Inflammatory macrophage treated with lipopolysaccharide for 1 hour (primary cell): ENCODE measurements at regions not wholly inside any gene's neighbourhood (a gene's known extent, or its start where the extent isn't known, plus 50 kb on each side); places are given as distances from the start of the nearest gene placed in this dataset.
"Not testable (repeated sequence)": the region's sequence is repeated elsewhere in the genome, so short reads cannot be mapped to it uniquely, and the experiment has no call there.

Source experiments
- DNase-seq, 2 donors: peaks; one replicate each; pipeline ENCODE4 v3.0.0-alpha.2; 2020 to 2022

DNA sequence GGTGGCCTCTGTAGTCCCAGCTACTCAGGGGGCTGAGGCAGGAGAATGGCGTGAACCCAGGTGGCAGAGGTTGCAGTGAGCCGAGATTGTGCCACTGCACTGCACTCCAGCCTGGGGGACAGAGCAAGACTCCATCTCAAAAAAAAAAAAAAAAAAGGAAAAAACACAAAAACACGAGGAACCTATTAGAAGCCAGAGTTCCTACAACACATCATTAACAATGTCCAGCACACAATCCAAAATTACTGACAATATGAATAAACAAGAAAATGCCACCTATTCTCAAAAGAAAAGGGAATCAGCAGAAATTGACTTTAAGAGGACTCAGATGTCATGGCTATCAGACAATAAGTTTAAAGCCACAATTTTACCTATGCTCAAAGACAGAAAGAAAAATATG, 57.3 kb upstream of the HS3ST3A1 start:
- DNase-seq, result not testable (repeated sequence)

DNA sequence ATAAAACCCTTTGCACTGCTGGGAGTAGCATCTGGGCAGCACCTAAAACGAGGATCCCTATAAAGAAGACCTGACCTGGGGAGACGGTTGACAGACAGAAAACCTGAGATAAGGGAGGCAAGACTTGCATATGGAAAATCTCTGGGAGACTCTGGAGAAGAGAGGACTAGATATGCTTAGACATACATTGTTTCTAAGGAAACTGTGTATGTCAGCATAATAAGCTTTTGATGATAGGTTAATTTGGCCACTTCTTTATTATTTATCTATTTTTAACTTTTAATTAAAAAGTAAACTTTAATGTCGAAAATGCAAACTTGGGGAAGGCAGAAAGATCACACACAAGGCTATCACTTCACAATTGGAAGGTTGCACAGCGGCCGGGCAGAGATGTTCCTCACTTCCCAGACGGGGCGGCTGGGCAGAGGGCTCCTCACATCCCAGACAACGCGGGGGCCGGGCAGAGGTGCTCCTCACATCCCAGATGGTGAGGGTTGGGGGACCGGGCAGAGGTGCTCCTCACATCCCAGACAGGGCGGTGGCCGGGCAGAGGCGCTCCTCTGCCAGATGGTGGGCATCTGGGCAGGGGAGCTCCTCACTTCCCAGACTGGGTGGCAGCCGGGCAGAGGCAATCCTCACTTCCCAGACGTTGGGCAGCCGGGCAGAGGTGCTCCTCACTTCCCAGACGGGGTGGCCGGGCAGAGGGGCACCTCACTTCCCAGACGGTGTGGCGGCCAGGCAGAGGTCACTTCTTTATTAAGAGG, 64.3 kb upstream of the HS3ST3A1 start:
- no peak for DNase-seq

DNA sequence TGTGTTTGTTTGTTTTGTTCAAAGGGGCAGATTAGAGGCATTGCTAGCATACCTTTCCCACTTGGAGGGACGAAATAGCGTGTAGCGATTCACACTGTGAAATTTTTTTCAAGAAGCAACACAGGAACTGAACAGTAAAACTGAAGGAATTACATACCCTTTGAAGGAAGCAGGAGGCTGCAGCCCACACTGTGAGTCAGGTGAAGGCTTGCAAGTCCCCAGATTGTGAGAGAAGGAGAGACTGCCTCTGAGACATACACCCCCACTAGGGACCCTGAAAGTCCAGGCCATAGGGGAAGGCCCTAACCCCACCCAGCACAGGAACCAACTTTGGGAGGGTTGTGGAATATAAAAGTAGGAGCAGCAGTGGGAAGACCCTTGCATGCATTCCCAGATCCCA, 69.6 kb upstream of the HS3ST3A1 start:
- no peak for DNase-seq

DNA sequence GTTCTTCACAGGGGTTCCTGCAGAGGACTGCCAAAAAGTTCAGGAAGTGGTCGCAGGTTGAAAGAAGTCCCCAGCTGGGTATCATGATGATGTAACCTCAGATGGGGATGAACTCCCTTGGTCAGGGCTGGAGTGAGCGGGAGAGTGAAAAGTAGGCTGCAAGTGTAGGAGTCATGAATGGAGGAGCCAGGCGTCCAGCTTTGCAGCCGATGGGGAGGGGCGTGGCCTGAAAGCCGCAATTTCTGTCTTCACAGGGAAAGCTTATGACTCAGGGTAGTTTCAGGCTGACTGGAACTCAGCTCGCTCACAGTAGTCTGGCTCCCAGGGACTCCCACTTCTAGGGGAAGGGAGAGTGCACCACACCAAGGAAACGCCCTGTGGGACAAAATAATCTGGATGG, 70.0 kb upstream of the HS3ST3A1 start:
- DNase-seq, result no peak

DNA sequence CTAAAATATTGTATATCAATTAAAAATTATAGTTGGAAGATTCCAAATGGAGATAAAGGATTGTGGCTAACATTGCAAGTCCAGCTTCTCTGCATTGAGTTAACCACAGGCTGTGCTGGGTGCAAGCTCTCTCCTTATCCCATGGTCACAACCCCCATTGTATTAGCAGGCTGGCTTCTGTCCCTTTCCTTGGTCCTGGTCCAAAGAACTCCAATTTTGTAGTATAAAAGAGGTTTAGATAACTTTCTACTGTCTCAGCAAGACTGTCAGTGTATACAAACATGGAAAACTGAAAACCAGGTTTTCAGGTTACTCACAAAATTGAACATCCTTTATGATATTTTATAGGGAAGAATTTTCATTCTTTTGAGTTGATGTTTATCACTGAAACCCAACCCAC, 76.6 kb upstream of the HS3ST3A1 start:
- DNase-seq, result no peak

DNA sequence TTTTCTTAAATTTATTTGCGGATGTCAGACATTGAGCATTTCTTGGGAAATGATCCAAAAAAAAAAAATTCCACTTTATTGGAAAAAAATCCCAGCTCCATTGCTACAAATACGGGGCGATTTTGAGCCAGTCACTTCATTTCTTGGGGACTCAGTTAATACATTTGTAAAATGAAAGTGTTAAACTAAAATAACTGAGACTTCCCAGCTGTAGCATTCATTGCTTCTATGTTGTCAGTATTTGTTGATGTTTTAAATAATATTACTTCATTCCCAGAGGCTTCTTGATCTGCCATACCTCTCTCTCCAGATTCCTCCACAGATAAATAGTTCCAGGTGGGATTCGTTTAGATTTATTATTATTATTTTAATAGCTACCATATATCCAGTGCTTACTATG, 77.1 kb upstream of the HS3ST3A1 start:
- no peak for DNase-seq

DNA sequence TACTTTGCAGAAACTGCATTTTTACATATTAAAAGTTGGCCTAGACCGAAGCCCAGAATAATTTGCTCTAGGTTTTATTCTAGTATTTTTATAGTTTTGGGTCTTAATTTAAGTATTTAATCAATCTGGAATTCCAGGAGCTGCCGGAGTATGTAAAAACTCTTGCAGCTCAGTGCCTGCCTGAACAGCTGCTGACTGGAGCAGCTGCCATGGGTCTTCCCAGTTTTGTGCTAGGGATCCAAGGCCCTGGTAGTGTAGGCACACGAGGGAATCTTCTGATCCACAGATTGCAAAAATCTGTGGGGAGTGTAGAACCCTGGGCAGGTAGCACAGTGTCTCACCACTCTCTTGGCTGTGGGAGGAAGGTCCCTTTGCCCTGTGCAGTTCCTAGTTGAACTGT, 87.0 kb upstream of the HS3ST3A1 start:
- no peak for DNase-seq

DNA sequence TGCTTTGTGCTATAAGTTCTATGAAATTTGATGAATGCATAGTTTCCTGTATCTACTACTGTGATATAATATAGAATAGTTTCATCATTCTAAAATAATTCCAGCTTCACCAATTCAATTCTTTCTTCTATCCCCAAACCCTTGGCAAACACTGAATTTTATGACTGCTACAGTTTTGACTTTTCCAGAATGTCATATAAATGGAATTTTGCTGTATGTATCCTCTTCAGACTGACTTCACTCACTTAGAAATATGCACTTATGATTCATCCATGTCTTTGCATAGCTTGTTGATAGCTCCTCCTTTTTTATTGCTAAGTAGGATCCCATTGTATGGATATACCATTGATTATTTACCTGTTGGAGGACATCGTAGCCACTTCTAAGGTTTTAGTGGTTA, 89.1 kb upstream of the HS3ST3A1 start:
- DNase-seq, result no peak

DNA sequence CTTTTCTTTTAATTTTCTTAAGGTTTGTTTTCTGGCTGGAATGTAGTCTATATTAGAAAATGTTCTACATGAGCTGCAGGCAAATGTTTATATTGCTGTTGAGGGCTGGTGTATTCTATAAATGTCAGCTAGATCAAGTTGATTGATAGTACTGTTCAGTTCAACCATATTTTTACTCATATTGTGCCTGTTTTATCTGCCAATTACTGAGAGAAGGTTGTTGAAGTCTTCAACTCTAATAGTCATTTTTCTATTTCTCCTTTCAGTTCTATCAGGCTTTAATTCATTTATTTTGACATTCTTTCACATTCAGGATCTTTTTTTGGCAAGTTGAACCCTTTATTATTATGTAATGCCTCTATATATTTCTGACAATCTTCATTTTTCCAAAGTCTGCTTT, 93.2 kb upstream of the HS3ST3A1 start:
- DNase-seq, result no peak

DNA sequence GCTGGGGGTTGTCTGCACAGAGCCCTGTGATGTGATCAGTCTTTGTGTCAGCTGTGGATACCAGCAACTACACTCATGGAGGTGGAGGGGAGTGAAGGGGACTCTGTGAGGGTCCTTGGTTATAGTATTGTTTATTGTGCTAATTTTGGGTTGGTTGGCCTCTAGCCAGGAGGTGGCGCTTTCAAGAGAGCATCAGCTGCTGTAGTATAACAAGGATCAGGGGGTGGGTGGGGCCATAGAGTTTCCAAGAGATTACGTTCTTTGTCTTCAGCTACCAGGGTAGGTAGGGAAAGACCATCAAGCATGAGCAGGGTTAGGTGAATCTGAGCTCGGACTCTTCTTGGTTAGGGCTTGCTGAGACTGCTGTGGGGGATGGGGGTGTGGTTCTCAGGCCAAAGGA, 97.1 kb upstream of the HS3ST3A1 start:
- DNase-seq, result no peak

DNA sequence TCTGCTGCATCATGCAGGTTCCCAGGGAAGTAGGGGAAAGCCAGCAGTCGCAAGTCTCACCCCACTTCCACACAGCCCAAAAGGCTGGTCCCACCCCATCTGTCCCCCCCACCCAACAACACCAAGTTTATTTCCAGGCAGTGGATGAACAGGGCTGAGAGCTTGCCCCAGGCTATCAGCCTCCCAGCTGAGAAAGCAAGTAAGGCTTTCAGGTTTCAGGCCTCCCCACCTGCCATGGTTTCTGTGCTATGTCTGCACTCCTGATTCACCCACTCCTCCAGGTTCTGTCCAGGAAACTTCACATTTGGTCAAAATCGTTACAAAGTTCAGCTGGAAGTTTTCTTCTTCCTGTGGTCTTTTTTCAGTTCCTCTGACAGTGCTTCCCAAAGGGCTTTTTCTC, 97.5 kb upstream of the HS3ST3A1 start:
- DNase-seq, result no peak

DNA sequence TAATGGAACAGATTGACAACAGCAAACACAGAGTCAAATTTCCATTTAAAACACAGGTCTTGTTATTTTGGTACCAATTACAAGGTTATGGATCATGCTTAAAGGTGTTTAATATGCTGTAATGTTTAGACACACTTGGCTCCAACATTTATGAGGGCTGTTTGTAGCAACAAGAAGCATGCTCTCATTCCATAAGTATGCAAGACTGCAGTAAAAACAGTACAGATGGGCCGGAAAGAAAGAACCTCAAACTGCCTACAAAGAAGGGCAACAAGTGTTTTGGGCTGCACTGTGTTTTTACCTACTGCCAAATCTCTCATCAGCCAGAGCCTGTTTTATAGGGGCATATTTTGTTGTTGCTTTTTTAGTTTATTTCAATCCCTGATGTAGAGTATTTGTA, 100.5 kb upstream of the HS3ST3A1 start:
- DNase-seq, result no peak

DNA sequence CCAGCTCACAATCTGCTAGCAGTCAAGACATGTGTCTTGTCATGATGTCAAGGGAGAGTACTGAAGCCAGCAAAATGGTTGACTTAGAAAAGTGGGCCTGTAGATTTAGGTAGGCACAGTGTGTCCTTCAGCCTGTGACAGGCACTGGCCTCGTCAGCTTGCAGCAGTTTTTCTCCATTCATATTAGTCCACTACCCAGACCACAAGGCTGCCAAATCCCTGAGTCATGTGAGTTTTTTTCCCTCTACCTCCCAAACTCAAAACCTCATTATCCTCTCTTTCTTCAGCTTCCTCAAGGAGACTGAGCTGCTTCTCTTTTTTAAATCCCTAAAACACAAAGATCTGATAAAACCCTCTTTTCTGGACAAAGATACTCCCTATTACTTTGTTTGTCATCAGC, 102.6 kb upstream of the HS3ST3A1 start:
- DNase-seq, result no peak

DNA sequence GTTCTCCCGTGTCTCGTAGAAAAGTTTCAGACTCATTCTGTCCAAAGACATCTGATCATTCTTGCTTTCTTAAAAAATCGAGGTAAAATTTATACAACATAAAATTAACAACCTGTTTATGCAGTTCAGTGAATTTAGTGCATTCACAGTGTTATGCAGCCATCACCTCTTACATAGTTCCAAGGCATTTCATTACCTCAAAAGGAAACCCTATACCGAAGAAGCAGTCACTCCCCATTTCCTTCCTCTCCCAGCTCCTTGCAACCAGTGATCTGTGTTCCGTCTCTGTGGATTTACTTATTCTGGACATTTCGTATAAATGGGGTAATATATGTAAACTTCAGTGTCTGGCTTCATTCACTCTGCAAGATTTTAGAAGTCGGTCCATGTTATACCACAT, 103.5 kb upstream of the HS3ST3A1 start:
- DNase-seq, result no peak

DNA sequence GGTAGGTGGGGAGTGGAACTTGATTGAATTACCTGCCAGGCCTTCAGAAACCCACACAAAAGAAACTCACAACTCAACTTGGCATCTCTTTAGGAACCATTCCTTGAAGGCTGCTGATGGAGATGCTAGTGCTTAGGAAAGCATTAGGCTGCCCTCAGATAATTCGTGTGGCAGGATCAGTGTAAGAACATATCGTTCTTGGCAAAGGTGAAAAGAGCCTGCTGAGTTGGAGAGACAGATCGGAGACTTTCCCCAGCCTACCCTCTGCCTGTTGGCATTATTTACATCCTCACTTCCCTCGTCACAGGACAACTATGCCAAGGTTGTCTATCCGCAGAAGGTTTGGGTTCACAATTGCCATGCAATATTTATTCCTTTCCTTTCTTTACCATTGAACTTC, 120.0 kb upstream of the HS3ST3A1 start:
- DNase-seq, result no peak

DNA sequence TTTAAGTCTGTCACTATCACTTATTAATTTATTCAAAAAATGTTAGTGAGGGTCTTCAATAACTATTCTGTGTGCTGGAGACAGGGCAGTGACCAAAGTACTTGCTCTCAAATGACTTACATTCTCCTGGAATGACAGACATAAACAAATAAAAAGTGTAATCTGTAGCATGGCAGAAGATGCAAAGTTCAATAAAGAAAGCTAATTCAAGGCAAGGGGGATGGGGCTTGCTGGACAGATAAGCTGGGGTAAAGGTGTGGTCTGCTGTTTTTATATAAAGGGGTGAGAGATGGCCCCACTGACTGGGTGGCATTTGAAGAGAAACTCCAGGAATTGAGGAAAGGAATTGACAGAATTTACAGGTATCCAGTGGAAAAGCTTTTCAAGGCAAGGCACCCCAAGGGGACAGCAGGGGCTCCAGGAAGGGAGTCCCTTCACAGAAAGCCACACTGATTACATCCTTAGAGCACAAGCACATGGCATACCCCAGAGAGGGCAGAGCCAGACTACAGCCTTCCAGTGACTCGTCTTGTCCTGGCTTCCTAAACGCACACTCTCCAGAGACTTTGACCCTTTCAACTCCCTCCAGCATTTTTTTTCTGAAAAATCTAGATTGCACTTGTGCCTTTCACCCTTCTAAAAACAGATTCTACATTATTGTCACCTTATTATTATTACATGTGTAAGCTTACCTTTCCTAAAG, 123.7 kb upstream of the HS3ST3A1 start:
- no peak for DNase-seq

DNA sequence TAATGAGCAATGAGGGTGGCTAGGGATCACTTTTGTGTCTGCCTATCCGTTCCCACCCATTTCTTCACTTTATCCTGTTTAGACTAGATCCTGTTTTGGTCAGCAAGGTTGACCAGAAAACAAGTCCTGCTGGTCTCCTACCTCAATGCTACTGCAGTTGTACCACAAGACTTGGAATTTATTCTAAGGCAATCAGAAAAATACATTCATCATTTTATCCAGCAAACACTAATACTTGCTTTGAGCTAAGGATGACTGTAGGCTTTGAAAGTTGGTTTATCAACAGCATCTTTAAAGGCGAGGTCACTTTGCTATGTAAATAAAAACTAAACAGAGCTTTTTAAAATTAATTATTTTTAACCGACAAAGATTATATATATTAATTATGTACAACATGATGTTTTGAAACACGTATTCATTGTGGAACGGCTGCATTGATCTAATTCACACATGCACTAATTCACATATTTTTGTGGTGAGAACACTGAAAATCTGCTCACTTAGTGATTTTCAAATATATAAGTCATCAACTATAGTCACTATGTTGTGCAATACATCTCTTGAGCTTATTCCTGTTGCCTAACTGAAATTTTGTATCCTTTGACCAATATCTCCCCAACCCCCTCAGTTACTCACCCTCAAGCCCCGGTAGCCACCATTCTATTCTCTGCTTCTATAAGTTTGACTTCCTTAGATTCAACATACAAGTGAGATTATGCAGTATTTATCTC, 125.9 kb upstream of the HS3ST3A1 start:
- DNase-seq, result no peak

DNA sequence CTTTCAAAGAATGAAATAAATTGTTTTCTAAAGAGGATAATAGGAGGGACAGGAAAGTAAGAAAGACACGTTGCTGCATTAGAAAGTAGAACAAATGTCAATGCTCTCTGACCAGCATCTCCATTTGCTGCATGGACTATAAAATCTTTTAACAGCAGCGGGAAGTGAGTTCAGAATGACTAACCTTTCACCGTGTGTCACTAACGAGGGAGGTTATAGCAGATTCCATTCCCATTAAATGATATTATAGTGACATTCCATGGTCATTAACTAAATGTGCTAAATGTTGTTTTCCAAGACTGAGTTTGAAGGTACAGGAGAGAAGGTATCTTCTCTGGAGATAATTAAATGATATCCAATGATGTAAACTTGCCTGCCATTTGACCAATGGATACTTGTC, 127.1 kb upstream of the HS3ST3A1 start:
- no peak for DNase-seq

DNA sequence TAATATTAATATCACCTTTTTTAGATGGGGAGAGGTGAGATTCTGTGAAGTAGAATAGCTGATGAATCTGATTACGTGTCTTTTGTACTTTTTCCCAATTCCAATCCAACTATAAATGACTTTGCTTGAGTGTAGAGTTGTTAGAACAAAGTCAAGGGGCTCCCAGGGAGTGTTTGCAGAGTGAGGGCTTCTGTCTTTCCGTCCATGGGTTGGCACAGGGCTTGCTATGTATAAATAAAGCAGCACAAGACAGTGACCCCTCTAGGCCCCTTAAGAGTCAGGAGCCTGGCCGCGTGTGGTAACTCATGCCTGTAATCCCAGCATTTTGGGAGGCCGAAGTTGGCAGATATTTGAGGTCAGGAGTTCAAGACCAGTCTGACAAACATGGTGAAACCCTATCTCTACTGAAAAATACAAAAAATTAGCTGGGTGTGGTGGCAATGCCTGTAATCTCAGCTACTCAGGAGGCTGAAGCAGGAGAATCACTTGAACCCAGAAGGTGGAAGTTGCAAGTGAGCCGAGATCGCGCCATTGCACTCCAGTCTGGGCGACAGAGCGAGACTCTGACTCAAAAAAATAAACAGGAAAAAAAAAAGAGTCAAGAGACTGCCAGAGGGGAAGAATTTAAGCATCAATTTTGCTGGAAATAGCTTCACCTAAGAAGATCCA, 127.9 kb upstream of the HS3ST3A1 start:
- no peak for DNase-seq

DNA sequence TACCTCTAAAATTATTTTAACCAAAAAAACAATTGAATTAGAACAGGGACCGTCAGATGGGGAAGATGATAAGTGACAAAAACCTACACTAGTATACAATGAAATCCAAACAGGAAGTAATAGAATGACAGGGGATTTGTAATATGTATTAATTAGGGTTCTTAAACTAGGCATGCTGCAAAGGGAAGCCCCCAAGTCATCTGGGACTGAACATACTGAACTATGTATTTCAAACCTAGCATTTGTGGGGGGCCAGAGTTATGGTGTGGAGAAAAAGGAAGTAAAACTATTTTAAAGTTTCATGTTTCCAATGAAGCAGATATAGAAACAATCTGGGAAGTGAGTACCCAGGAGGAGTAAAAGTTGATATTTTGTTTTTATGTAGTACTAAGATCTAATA, 133.2 kb upstream of the HS3ST3A1 start:
- no peak for DNase-seq

DNA sequence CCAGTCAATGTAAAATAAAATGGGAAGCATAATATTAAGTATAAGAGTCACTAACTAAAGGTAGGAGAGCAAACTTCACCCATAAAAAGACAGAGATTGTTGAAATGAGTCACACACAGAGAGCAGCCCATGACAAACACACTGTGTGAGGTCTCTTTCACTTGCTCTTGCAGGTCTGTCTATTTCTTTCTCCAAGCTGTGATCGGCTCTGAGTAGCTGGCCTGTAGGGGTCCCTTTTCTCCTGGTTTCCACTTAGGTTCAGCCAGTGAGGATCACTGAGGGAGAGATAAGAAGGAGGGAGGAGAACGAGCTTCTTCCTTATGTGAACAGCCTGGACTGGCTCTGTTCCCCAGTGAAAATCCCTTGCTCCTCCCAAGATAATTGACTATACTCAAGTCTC, 133.7 kb upstream of the HS3ST3A1 start:
- DNase-seq, result no peak

DNA sequence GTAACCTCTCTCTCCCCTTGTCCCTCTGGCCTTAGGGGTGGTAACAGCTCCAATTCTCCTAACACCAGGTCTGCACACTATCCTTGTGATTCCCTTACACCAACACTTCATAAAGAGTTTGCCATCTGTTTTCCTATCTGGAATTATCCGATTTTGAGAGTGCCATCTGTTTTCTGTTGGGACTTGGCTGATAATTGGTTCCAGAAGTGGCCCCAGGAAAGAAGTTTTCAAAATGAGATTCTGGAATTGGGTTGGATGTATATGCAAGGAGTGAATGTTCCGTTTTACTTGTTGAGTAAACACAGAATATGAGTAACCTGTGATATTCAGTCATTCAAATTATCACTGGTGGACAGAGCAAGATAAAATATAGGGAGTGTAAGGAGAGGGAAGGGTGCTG, 134.1 kb upstream of the HS3ST3A1 start:
- DNase-seq, result no peak

DNA sequence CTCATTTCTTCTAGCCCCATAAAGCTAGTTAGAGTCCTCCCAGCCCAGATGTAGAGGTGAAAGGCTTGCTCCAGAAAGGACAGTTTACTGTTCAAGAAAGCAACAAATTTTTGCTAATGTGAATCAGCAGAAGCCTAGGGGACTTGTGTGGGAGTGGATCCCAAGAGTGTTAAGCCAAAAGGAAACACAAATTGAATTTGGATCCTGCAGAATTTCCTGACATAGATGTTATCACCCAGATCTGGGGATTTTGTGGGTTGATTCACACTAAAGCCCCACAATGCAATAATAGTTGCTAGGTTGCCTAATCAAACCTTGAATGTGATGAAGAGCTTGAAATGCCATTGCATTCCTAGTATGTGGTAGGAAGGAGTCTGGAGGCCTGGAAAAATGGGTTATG, 135.2 kb upstream of the HS3ST3A1 start:
- DNase-seq, result no peak

DNA sequence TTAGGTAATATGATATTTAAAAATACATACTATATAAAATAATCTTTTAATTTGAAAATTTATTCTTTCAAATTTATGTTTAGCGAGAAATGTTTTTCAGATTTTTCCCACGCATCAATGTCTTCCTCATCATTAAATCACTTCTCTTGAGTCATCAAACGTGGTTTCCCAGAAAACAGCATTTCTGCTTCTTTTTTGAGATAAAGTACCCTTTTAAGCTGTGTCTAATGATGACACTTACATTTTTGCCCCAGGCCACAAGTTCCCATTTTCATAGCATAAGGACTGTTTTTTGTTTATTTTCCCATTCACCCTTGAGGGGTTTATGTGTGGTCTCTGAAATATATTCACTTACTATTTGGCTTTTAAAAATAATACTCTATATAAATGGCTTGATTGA, 139.0 kb upstream of the HS3ST3A1 start:
- no peak for DNase-seq
